ENCODE measurements at regions not wholly inside any gene's neighbourhood (a gene's known extent, or its start where the extent isn't known, plus 50 kb on each side); places are given as distances from the start of the nearest gene placed in this dataset.
A peak's percentile ranks its signal among the peaks of the same experiment; 100 is the strongest.

DNA sequence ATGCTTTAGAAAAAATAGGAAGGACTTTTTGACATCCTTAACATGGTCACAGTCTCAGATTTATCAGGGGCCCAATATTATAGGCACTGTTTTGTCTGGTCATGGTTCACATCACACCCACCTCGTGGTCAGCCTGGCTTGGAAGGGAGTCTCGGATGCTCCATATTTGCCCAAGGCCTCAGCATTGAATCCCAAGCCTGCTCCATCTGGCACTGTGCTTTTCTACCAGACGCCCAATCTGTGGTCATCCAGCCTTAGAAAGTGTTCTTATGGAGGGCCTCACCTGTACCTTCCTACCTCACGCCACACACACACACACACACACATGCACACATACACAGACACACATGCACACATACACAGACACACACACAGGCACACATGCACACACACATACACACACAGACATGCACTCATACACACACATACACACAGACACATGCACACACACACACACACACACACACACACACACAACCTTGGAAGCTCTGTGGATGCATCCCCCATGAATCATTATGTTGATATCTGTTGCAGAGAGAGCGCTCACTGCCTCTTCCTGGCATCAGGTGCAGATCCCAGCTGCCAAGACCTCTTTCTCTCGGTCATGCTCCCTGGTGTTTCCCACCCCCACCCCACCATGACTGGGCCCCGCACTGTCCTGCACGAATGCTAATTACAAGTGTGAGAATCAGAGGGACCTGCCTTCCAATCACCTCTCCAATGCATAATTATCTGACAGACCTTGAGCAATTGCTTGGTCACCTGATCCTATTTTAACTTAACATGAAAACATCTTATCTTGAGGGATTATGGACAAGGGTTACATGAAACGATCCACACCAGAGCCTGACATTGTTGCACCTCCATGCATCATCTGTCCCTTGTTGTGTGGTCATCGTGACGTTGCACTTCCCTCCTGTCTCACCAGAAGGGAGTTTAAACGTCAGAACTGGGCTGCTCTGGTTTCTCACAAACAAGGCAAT, 122.7 kb upstream of the TMEM72 start:
- DNase-seq = no peak

DNA sequence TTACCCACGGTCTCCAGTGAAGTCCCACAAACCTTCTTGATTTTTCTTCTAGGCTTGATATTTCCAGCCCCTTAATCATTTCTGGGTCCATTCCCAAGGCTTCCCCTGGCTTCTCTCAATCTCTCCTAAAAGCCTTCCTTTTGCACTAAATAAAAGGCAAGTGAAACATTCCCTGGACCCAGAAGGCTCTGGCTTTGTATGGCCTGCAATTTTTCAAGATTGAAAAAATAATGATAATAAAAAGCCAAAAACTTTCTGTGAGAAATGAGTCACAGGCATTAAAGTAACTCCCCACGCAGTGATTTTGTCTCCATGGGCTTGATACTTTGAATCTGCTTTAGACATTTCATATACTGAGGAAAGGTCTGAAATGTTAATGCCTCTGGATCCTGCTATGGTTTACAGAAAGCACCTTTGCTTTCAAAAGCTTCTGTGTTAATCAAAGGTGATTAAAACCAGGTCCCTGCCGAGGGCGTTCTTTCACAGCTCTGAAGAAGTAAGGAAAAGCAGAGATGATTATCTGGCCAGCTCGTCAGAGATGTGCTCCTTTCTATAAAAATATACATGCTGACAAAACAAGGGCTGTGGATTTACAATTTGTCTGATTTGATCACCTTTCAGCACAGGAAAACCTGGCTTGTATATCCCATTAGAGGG, 118.9 kb upstream of the TMEM72 start:
- no peak for DNase-seq

DNA sequence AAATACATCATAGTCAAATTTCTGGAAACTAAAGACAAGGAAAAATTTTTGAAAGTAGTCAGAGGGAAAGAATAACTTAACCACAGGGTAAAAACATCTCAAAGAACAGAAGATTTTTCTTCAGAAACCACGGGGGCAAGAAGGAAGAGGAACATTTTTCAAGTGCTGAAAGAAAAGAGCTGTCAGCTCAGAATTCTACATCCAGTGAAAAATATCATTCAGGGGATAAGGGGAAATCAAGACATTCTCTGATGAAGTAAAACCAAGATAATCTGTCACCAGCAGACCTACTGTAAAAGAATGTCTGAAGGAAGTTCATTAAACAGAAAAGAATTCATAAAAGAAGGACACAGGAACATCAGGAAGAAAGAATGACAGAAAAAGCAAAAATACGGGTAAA, 111.2 kb upstream of the TMEM72 start:
- DNase-seq = no peak

GRCh38 chr10:44801383-44802327, 109.5 kb upstream of the TMEM72 start:
- peak; percentile 66 for DNase-seq

GRCh38 chr10:44803862-44804261, 107.3 kb upstream of the TMEM72 start:
- DNase-seq = no peak

GRCh38 chr10:44804661-44805060, 106.5 kb upstream of the TMEM72 start:
- DNase-seq = no peak

DNA sequence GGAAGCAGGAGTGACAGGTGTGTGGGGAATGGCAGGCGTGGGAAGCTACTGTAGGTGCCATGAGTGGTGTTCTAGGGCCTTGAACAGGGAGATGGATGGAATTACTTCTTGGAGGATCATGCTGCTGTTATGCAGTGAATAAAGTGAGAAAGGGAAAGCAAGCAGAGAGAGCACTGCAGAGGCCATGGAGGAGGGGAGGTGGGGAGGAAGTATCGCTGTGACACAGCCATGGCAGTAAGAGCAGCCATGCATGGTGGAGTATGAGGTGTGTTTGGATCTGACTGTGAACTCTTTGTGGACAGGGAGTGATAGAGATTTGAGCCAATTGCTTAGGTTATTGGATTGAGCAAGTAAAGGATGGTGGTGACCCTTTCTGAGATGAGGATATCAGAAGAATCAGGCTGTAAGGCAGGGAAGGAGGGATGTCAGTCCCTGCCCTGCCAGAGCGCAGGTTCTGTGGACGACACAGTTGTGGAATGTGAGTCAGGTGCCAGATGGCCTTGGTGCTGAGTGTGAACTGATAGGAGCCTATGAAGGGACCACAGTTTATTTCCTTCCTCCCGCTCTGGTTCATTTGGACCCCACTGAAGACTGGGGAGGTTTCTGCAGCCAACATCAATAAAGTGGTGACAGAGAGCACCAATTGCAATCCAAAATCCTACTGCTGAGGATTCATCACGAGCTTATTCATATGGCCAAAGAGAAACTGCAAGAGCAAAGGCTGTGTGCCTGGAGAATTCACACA, 105.5 kb upstream of the TMEM72 start:
- no peak for DNase-seq

DNA sequence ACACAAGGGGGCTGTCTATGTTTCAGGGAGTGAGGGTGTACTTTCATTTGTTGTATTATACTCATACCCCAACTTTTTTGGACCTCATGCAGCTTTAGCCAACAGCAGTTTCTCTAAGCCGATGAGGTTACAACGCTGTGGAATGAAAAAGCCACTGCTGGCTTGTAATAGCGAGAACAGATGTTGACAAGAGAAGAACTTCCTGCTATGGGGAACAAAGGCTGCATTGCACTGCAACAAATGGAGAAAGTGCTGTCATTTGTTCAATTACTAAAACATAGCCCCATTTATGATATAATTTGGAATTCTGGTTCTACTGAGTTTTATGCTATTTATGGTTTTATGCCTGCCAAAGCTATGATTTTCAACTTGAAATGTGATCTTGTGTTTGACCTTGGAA, 104.2 kb upstream of the TMEM72 start:
- no peak for DNase-seq

DNA sequence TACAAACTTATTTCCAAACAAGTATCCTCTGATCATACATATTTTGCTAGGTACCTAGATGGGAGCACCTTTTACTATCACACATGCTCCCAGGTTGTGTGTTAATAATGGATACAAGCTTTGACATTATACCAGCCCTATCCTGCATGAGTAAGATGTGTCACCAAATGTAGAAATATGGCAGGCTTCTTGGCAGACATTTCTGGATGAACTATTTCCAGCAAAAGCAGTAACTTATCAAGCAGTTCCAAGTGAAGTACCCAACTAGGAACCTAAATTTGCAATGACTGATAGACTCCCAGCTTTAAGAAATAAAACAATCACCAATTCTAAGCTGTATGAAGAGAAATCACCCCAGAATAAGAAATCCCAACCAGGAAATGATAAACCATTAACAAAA, 103.7 kb upstream of the TMEM72 start:
- no peak for DNase-seq

- no peak for DNase-seq
Measured at GRCh38 chr10:44809647-44810046, 101.5 kb upstream of the TMEM72 start.

GRCh38 chr10:44811072-44811471, 100.1 kb upstream of the TMEM72 start:
- no peak for DNase-seq

- no peak for DNase-seq
Measured at GRCh38 chr10:44813201-44813600, 97.9 kb upstream of the TMEM72 start.

- DNase-seq = no peak
Measured at GRCh38 chr10:44814929-44815328, 96.2 kb upstream of the TMEM72 start.

- DNase-seq = no peak
Measured at GRCh38 chr10:44818041-44818649, 93.0 kb upstream of the TMEM72 start.

DNA sequence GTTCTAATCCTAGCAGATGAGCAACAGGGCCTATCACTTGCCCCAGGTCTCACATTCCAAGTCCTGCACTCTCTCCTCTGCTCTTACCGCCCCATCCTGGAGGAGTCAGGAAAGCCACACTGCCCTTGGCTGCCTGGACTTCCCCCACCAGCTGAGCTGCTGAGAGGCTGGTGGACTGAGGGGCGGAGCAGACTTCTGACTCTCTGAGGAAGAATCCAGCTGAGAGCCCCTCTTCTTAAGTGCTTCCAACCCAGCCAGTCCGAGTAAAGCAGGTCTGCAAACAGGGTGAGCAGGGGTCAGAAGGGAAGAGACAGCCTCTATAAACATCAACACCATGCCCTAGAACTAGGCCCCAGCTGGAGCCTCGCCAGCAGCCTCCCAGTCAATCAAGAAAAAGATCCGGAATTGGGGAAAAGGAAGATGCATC, 92.4 kb upstream of the TMEM72 start:
- DNase-seq = no peak

GRCh38 chr10:44820094-44820493, 91.0 kb upstream of the TMEM72 start:
- no peak for DNase-seq

- no peak for DNase-seq
Measured at GRCh38 chr10:44821290-44821689, 89.8 kb upstream of the TMEM72 start.

DNA sequence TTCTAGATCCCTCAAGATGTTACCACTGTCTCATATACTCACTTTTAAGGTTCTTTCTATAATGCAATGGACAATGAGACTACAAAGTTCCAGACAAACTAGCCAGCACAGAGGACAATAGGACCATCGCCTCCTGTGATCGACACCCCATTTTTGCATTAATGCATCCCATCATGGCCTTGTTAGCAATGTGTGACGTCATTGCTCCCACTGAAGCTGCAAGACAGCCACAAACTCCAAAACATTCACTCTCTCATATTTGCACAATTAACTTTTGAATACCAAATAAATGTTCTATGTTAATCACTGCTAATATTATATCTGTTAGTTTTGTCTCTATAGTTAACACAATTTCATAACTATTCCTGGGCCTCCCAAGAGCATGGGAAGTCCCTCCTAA, 88.8 kb upstream of the TMEM72 start:
- no peak for DNase-seq

DNA sequence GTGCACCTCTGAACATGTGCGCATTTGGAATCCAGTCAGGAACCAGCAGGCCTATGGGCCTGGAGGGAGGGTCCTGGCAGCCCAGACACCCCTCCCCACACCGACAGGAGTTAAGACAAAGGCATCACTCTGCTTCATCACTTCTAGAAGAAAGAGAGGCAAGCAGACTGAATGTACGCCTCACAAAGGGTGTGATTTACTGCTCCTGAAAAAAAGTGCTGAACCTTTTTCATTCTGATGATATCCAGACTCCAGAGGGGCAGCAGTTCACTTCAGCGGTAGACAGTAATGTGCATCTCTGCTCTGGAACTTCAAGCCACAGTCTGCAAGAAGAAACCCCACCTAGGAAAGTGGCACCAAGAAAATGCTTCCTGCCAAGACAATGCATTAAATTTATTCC, 88.2 kb upstream of the TMEM72 start:
- DNase-seq = no peak

DNA sequence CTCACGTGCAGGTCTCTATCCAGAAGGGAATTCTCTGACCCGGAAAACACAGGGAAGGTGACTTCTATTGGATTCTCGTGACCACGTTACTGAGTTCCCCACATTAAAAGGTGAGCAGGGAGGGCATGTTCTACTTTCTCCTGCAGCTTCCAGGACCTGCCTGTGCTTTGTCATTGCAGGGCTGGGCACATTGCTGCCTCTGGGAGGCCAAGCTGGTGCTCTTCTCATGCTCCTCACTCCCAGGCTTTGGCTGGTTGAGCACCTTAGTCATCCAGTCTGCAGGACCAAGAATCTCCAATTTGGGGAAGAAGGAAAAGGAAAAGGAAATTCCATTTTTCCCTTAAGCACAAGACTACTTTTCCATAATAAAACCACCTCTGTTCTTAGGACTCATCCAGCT, 86.5 kb upstream of the TMEM72 start:
- DNase-seq = no peak

- DNase-seq = no peak
Measured at GRCh38 chr10:44827431-44828006, 83.6 kb upstream of the TMEM72 start.

Data from NCI-H1105 treated with DMSO at 0.1 percent for 48 hours (cell line).